MCF 10A (cell line): ENCODE measurements at regions not wholly inside any gene's neighbourhood (a gene's known extent, or its start where the extent isn't known, plus 50 kb on each side); places are given as distances from the start of the nearest gene placed in this dataset.
A peak's percentile ranks its signal among the peaks of the same experiment; 100 is the strongest.

Experiments
- BruUV-seq: library from RNA; stranded (reverse); fragments of 400-500 nt; replicated peaks from 2 replicates; lab custom pipeline; 2021; lab: Mats Ljungman, UMichigan
- CTCF ChIA-PET: fragments of 300-600 bp; sonication (Branson Sonifier 250); formaldehyde crosslinking; extraction: SDS; loops from one replicate; lab custom pipeline; 2021; ENCODE audit warnings: antibody characterized with exemption, inconsistent platforms; lab: Yijun Ruan, JAX
- POLR2A ChIA-PET: fragments of 300-600, 350-650 bp; sonication (Branson Sonifier 250); formaldehyde crosslinking; extraction: SDS; loops from one replicate; lab custom pipeline; 2020; ENCODE audit warnings: antibody characterized with exemption, inconsistent platforms; lab: Yijun Ruan, JAX
- DNase-seq: peaks from one replicate; pipeline ENCODE4 v3.0.0-alpha.2; 2018; ENCODE audit not compliant: unreplicated experiment
- H3K27ac Mint-ChIP-seq: one replicate; pipeline ENCODE4 v1.8.0; 2022; ENCODE audit warnings: mild to moderate bottlenecking, low read depth, mixed read lengths; ENCODE audit not compliant: unreplicated experiment
- H3K27me3 Mint-ChIP-seq: one replicate; pipeline ENCODE4 v1.8.0; 2022; ENCODE audit warnings: mixed read lengths; ENCODE audit not compliant: insufficient read depth, unreplicated experiment
- H3K36me3 Mint-ChIP-seq: one replicate; pipeline ENCODE4 v1.8.0; 2022; ENCODE audit warnings: mild to moderate bottlenecking, moderate library complexity, mixed read lengths; ENCODE audit not compliant: insufficient read depth, unreplicated experiment
- H3K4me1 Mint-ChIP-seq: one replicate; pipeline ENCODE4 v1.8.0; 2022; ENCODE audit warnings: mixed read lengths; ENCODE audit not compliant: insufficient read depth, unreplicated experiment
- H3K4me3 Mint-ChIP-seq: one replicate; pipeline ENCODE4 v1.8.0; 2022; ENCODE audit warnings: mild to moderate bottlenecking, moderate library complexity, mixed read lengths; ENCODE audit not compliant: unreplicated experiment
- H3K9me3 Mint-ChIP-seq: one replicate; pipeline ENCODE4 v1.8.0; 2022; ENCODE audit warnings: mixed read lengths; ENCODE audit not compliant: unreplicated experiment
- CTCF ChIP-seq: fragments of 200-600 bp; IDR thresholded peaks from one replicate; pipeline ENCODE4 v1.8.0; 2022; ENCODE audit warnings: antibody characterized with exemption, mild to moderate bottlenecking; ENCODE audit not compliant: unreplicated experiment
- intact Hi-C: fragments of 100-400 bp; cut with micrococcal nuclease; formaldehyde crosslinking; loops from 2 replicates; pipeline ENCODE4 v1.14.1; 2022

GRCh38 chr6:92538275-92538674 lies 881.1 kb downstream of the EPHA7 start:
- peak; percentile 18 for DNase-seq
- H3K4me3 Mint-ChIP-seq: no peak overlapping the region
- TF ChIP-seq CTCF: no peak
- H3K9me3 Mint-ChIP-seq: no peaks in the 10 kb centered on the region
- no peaks in the 10 kb centered on the region for H3K36me3 Mint-ChIP-seq
- peaks cover 5% of the 10 kb centered on the region for H3K27me3 Mint-ChIP-seq
- ChIA-PET POLR2A (interaction anchor here (0.6 kb wide), 1 partner anchor 281 kb away, joined by 3 read pairs; no protein-coding TSS in a partner anchor), CTCF (no interaction called here)
- no peaks in the 10 kb centered on the region for H3K4me1 Mint-ChIP-seq
- no peak overlapping the region for H3K27ac Mint-ChIP-seq
- intact Hi-C loops: no loop called here
- BruUV-seq: no TSS peak

- Mint-ChIP-seq H3K27me3 (no peaks in the 10 kb centered on the region), H3K9me3 (no peaks in the 10 kb centered on the region), H3K27ac (no peak overlapping the region), H3K4me3 (no peak overlapping the region), H3K4me1 (no peaks in the 10 kb centered on the region), H3K36me3 (no peaks in the 10 kb centered on the region)
- intact Hi-C loops: no loop called here
- DNase-seq: no peak
- ChIA-PET POLR2A (no interaction called here), CTCF (interaction anchor here (0.9 to 1.6 kb wide), 2 partner anchors 11 to 317 kb away, joined by 3 to 5 read pairs; no protein-coding TSS in a partner anchor)
- no peak for TF ChIP-seq CTCF
- no TSS peak for BruUV-seq
These were observed 885.2 kb downstream of the EPHA7 start for GRCh38 chr6:92534109-92534508.

- BruUV-seq: no TSS peak
- ChIA-PET POLR2A (interaction anchor here (1.2 kb wide), 1 partner anchor 13 kb away, joined by 3 read pairs; no protein-coding TSS in a partner anchor), CTCF (interaction anchor here (0.7 to 1.8 kb wide), 2 partner anchors 12 to 901 kb away, joined by 3 to 5 read pairs; no protein-coding TSS in a partner anchor)
- intact Hi-C loops: no loop called here
- Mint-ChIP-seq H3K27ac (no peak overlapping the region), H3K4me3 (no peak overlapping the region), H3K9me3 (peaks cover 20% of the 10 kb centered on the region), H3K36me3 (no peaks in the 10 kb centered on the region), H3K4me1 (no peaks in the 10 kb centered on the region), H3K27me3 (no peaks in the 10 kb centered on the region)
- DNase-seq: no peak
- no peak for TF ChIP-seq CTCF
These were observed 896.8 kb downstream of the EPHA7 start for GRCh38 chr6:92522589-92522988.

GRCh38 chr6:92521553-92521952 lies 897.8 kb downstream of the EPHA7 start:
- H3K27me3 Mint-ChIP-seq: no peaks in the 10 kb centered on the region
- no peak for DNase-seq
- H3K27ac Mint-ChIP-seq: no peak overlapping the region
- H3K4me1 Mint-ChIP-seq: no peaks in the 10 kb centered on the region
- no peak for TF ChIP-seq CTCF
- H3K36me3 Mint-ChIP-seq: no peaks in the 10 kb centered on the region
- ChIA-PET POLR2A (no interaction called here), CTCF (no interaction called here)
- intact Hi-C loops: no loop called here
- H3K9me3 Mint-ChIP-seq: peaks cover 20% of the 10 kb centered on the region
- no TSS peak for BruUV-seq
- no peak overlapping the region for H3K4me3 Mint-ChIP-seq
